HCT116 (cell line): ENCODE measurements at regions not wholly inside any gene's neighbourhood (a gene's known extent, or its start where the extent isn't known, plus 50 kb on each side); places are given as distances from the start of the nearest gene placed in this dataset.

Experiments used
- CTCF ChIP-seq, 3 experiments: fragments of 200-600 bp in 1 of 3; sonication (generic) in 1 of 3; IDR thresholded peaks in 2 of 3; conservative IDR thresholded peaks in 1 of 3; 2 replicates each; pipeline ENCODE4 v1.5.1; 2012 to 2017; ENCODE audit warnings: low read depth in 2 of 3, low read length in 2 of 3, antibody characterized with exemption in 1 of 3, borderline replicate concordance in 1 of 3, control low read depth in 1 of 3, mild to moderate bottlenecking in 1 of 3, mixed read lengths in 1 of 3, mixed run types in 1 of 3, moderate library complexity in 1 of 3; ENCODE audit not compliant: insufficient read depth in 1 of 3
- EZH2phosphoT487 ChIP-seq: fragments of 200-600 bp; IDR thresholded peaks from 2 replicates; pipeline ENCODE4 v1.6.1; 2018; ENCODE audit warnings: antibody characterized with exemption, borderline replicate concordance
- JUND ChIP-seq: IDR thresholded peaks from 2 replicates; pipeline ENCODE4 v1.6.1; 2012
- POLR2A ChIP-seq: IDR thresholded peaks from 2 replicates; pipeline ENCODE4 v1.7.0; 2011; ENCODE audit warnings: borderline replicate concordance; ENCODE audit not compliant: insufficient read depth, insufficient read length; ENCODE audit errors: extremely low read depth
- SRF ChIP-seq: IDR thresholded peaks from 2 replicates; pipeline ENCODE4 v1.6.1; 2012; ENCODE audit warnings: low read depth
- TCF7L2 ChIP-seq: IDR thresholded peaks from 2 replicates; pipeline ENCODE4 v1.7.0; 2011; ENCODE audit warnings: borderline replicate concordance, inconsistent platforms; ENCODE audit not compliant: insufficient read depth, insufficient read length; ENCODE audit errors: extremely low read depth
- ZFX ChIP-seq: fragments of 450-650 bp; IDR thresholded peaks from 2 replicates; pipeline ENCODE4 v1.6.1; 2017
- TF ChIP-seq, protein P1 (sequence below): IDR thresholded peaks from 2 replicates; pipeline ENCODE4 v1.6.1; 2012

GRCh38 chr20:17068084-17068711 is 158.6 kb upstream of the PCSK2 start:
- TF ChIP-seq EZH2phosphoT487, result no peak
- TF ChIP-seq CTCF (IDR thresholded peaks at IDR 0.05 in 2 of 3, conservative IDR thresholded peaks at IDR 0.05 in 1 of 3; ENCODE audit: borderline replicate concordance in 1 of 3, insufficient read depth in 1 of 3, low read depth in 2 of 3, low read length in 2 of 3), result no peak
- TF ChIP-seq POLR2A, result no peak
- TF ChIP-seq TCF7L2, result no peak
- TF ChIP-seq ZFX, result no peak
- no peak for TF ChIP-seq JUND
- no peak for TF ChIP-seq SRF
- TF ChIP-seq, protein P1, sequence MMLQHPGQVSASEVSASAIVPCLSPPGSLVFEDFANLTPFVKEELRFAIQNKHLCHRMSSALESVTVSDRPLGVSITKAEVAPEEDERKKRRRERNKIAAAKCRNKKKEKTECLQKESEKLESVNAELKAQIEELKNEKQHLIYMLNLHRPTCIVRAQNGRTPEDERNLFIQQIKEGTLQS, result no peak
